ENCODE measurements at regions not wholly inside any gene's neighbourhood (a gene's known extent, or its start where the extent isn't known, plus 50 kb on each side); places are given as distances from the start of the nearest gene placed in this dataset.
"Not testable (repeated sequence)": the region's sequence is repeated elsewhere in the genome, so short reads cannot be mapped to it uniquely, and the experiment has no call there.

DNA sequence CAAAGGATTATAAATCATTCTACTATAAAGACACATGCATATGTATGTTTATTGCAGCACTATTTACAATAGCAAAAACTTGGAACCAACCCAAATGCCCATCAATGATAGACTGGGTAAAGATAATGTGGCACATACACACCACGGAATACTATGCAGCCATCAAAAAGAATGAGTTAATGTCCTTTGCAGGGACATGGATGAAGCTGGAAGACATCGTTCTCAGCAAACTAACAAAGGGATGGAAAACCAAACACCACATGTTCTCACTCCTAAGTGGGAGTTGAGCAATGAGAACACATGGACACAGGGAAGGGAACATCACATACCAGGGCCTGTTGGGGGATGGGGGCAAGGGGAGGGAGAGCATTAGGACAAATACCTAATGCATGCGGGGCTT, 133.2 kb downstream of the ATXN3L start:
- peaks cover 15% of the 10 kb centered on the region for H3K9me3 Mint-ChIP-seq
- H3K4me1 Mint-ChIP-seq (ENCODE audit: low read depth); H3K4me3 Mint-ChIP-seq; H3K27ac Mint-ChIP-seq; intact Hi-C loops (cut with micrococcal nuclease); H3K36me3 Mint-ChIP-seq (ENCODE audit: low read depth); H3K27me3 Mint-ChIP-seq: not testable (repeated sequence)

GRCh38 chrX:13180807-13181206, 136.4 kb upstream of the FAM9C start:
- Mint-ChIP-seq H3K4me1 (ENCODE audit: low read depth) (no peaks in the 10 kb centered on the region), H3K27ac (no peak overlapping the region), H3K9me3 (peaks cover 23% of the 10 kb centered on the region), H3K36me3 (ENCODE audit: low read depth) (no peaks in the 10 kb centered on the region), H3K4me3 (no peak overlapping the region), H3K27me3 (peaks cover 3% of the 10 kb centered on the region)
- intact Hi-C loops (cut with micrococcal nuclease), result no loop called here

GRCh38 chrX:13179586-13179985, 135.2 kb upstream of the FAM9C start:
- H3K36me3 Mint-ChIP-seq (ENCODE audit: low read depth), result no peaks in the 10 kb centered on the region
- no peaks in the 10 kb centered on the region for H3K4me1 Mint-ChIP-seq (ENCODE audit: low read depth)
- H3K27ac Mint-ChIP-seq, result no peak overlapping the region
- H3K4me3 Mint-ChIP-seq, result no peak overlapping the region
- intact Hi-C loops (cut with micrococcal nuclease), result no loop called here
- H3K9me3 Mint-ChIP-seq, result peaks cover 16% of the 10 kb centered on the region
- peaks cover 3% of the 10 kb centered on the region for H3K27me3 Mint-ChIP-seq

DNA sequence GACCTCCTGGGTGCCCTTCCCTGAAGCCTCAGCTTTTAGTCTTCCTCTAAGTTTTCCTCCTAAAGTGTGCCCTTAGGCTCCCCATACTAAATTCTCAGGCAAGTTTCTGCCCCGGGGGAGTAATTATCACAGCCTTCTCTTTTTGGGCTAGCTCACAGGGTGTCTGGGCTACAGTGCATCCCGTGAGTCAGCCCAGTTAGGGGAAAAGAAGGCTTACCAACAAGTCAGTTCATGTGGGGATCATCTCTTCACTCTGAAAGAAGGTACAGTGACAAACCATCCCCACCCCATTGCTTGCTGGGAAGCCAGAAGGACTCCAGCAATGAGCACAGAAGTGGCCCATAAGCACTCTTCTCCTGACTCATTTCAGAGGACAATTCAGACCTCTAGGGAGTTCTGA, 134.7 kb upstream of the FAM9C start:
- no peaks in the 10 kb centered on the region for H3K4me1 Mint-ChIP-seq (ENCODE audit: low read depth)
- H3K36me3 Mint-ChIP-seq (ENCODE audit: low read depth), result no peaks in the 10 kb centered on the region
- no peak overlapping the region for H3K4me3 Mint-ChIP-seq
- peaks cover 11% of the 10 kb centered on the region for H3K9me3 Mint-ChIP-seq
- H3K27me3 Mint-ChIP-seq, result peaks cover 3% of the 10 kb centered on the region
- intact Hi-C loops (cut with micrococcal nuclease), result no loop called here
- H3K27ac Mint-ChIP-seq, result no peak overlapping the region

DNA sequence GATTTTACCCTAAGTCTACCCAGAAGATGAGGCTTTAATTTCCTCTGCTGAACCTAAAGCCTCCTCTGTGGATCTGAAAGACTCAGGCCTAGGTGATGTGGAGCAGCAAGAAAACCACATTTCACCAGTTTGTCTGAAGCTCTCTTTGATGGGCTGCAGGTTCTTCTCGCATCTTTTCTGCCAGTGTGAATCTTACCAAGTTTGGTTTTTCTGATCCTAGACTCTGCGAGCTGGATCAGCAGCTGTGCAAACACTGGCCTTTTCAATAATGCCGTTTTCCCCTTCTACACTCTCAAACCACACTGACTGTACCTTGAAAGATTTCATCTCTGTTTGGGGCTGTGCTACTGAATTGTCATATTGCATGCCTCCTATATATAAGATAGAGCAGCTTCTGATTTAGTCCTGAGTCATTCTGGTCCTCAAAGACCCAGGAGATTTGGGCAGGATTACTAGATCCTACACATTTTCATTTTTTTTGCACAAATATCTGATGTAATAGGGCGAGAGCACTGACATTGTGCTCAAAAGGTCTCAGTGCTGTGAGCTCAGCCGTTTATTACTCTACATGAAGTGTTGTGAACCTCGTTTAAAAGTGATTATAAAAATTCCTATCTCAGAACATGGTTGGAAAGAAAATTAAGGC, 133.6 kb upstream of the FAM9C start:
- Mint-ChIP-seq H3K9me3 (peaks cover 8% of the 10 kb centered on the region), H3K36me3 (ENCODE audit: low read depth) (no peaks in the 10 kb centered on the region), H3K4me3 (no peak overlapping the region), H3K27me3 (peaks cover 3% of the 10 kb centered on the region), H3K4me1 (ENCODE audit: low read depth) (no peaks in the 10 kb centered on the region), H3K27ac (no peak overlapping the region)
- intact Hi-C loops (cut with micrococcal nuclease), result no loop called here

DNA sequence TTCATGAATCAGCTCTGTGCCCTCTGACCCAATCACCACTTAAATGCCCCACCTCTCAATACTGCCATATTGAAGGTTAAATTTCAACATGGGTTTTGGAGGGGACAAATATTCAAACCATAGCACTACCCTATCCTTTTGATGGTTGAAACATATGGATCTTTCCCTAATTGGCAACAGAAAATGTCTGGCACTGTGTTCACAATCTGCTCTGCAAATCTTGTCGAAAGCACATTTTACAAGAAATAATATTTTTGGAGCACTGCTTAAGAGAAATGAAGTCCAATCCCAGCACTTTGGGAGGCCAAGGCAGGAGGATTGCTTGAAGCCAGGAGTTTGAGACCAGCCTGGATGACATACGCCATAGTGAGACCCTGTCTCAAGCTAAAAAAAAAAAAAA, 130.6 kb upstream of the FAM9C start:
- intact Hi-C loops (cut with micrococcal nuclease), result no loop called here
- Mint-ChIP-seq H3K27ac (no peak overlapping the region), H3K9me3 (no peaks in the 10 kb centered on the region), H3K27me3 (no peaks in the 10 kb centered on the region), H3K4me1 (ENCODE audit: low read depth) (no peaks in the 10 kb centered on the region), H3K36me3 (ENCODE audit: low read depth) (no peaks in the 10 kb centered on the region), H3K4me3 (no peak overlapping the region)

- Mint-ChIP-seq H3K27ac (no peak overlapping the region), H3K9me3 (no peaks in the 10 kb centered on the region), H3K4me3 (no peak overlapping the region), H3K27me3 (no peaks in the 10 kb centered on the region), H3K4me1 (ENCODE audit: low read depth) (peaks cover 11% of the 10 kb centered on the region), H3K36me3 (ENCODE audit: low read depth) (no peaks in the 10 kb centered on the region)
- intact Hi-C loops (cut with micrococcal nuclease), result no loop called here
Measured at GRCh38 chrX:13170966-13171558, 126.6 kb upstream of the FAM9C start.

DNA sequence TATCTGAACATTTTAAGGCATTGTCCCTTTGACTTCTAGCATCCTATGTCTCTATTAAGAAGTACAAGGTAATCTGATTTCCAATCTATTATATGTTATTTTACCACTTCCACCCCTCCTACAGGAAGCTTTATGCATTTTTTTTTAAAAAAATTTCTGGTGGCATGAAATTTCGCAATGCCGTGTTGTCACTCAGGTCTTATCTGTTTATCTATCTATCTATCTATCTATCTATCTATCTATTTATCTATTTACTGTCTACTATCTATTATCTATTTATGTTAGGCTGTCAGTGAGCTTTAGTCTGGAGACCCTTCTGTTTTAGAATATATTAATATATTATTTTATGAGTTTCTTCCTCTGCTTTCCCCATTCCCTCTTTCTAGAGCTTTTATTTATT, 125.3 kb upstream of the FAM9C start:
- Mint-ChIP-seq H3K36me3 (ENCODE audit: low read depth) (no peaks in the 10 kb centered on the region), H3K27me3 (no peaks in the 10 kb centered on the region), H3K4me1 (ENCODE audit: low read depth) (peaks cover 11% of the 10 kb centered on the region), H3K27ac (no peak overlapping the region), H3K4me3 (no peak overlapping the region), H3K9me3 (no peaks in the 10 kb centered on the region)
- intact Hi-C loops (cut with micrococcal nuclease), result no loop called here

- intact Hi-C loops (cut with micrococcal nuclease), result no loop called here
- peaks cover 11% of the 10 kb centered on the region for H3K4me1 Mint-ChIP-seq (ENCODE audit: low read depth)
- H3K4me3 Mint-ChIP-seq, result no peak overlapping the region
Measured at GRCh38 chrX:13168269-13168668, 123.8 kb upstream of the FAM9C start.

DNA sequence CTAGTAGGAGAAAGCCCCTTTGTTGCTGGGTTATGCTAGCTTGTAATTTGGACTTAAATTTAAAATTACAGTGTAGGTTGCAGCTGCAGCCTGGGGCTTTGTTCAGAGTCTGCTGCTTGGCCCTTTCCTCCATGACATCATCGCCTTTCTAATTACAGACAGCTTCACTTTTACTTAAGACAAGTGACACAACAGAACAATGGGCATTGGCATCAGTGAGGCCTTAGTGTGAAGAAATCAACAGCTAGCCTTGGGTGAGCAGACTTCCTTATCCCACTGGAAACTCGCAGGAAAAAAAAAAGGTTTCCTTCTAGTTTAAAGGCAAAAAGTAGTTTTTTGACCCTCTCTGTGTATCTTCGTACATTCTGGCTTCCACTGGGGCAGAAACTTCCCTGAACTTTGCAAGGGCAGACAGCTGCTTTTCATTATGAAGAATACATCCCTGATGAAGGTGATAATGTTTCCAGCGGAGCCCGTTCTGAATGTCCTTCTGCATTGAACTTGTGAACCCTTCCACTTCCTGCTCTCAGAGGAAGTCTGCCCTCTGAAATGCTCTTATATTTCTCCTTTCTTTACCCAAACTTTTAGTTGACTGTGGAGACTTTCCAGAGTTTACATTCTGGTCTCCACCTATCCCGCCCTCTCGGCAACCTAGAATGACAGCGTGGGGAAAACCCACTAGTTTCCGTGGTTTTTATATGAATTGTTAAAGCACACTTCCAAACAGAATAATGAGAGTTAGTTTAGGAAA, 123.2 kb upstream of the FAM9C start:
- Mint-ChIP-seq H3K36me3 (ENCODE audit: low read depth) (no peaks in the 10 kb centered on the region), H3K27me3 (no peaks in the 10 kb centered on the region)
- intact Hi-C loops (cut with micrococcal nuclease), result no loop called here

More at GRCh38 chrX:13168269-13168668, 123.8 kb upstream of the FAM9C start:
- no peaks in the 10 kb centered on the region for H3K9me3 Mint-ChIP-seq
- no peaks in the 10 kb centered on the region for H3K36me3 Mint-ChIP-seq (ENCODE audit: low read depth)
- H3K27ac Mint-ChIP-seq, result no peak overlapping the region
- H3K27me3 Mint-ChIP-seq, result no peaks in the 10 kb centered on the region

DNA sequence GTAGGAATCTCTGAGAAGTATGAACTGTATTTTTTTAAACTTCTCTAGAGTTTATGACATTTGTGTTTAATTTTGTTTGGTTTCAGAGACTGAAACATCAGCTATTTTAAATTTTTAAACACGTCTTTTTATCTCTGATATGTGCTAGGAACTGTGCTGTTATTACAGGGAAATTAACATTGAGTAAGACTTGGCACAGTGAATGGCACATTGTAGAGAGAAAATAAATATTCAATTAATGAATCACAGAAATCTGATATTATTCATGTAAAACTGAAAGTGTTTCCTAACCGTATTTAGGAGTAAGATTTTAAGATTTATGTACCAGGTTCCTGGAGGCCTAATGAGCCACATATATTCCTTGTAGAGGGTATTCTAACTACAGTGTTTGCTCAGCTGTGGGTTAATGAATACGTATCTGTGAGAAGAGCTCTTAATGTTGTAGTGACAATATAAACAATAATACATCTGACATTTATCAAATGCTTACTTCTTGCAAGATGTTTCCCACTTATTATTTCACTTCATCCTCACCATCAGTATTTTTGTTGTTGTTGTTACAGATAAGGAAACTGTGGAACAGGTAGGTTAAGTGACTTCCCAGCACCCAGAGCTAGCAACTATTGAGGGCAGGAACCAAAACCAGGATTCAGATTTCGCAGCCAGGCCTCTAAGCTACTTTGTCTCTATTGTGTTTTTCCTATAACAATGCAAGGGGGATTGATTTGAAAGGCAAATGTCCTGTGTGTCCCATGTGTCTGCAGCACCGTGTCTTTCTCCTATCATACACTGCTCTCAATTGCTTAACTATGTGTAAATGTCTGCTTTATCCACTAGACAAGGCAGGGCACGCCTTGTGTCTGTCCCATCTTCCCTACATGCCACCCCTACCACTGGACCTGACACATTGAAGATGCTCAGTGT, 121.1 kb upstream of the FAM9C start:
- no peaks in the 10 kb centered on the region for H3K36me3 Mint-ChIP-seq (ENCODE audit: low read depth)
- intact Hi-C loops (cut with micrococcal nuclease), result no loop called here
- no peak overlapping the region for H3K27ac Mint-ChIP-seq
- H3K4me3 Mint-ChIP-seq, result no peak overlapping the region
- H3K9me3 Mint-ChIP-seq, result no peaks in the 10 kb centered on the region
- H3K27me3 Mint-ChIP-seq, result no peaks in the 10 kb centered on the region
- H3K4me1 Mint-ChIP-seq (ENCODE audit: low read depth), result peaks cover 19% of the 10 kb centered on the region

More for the DNA sequence above, 123.2 kb upstream of the FAM9C start:
- Mint-ChIP-seq H3K9me3 (no peaks in the 10 kb centered on the region), H3K4me1 (ENCODE audit: low read depth) (peaks cover 14% of the 10 kb centered on the region), H3K27ac (no peak overlapping the region), H3K4me3 (no peak overlapping the region)

GRCh38 chrX:13164611-13165010, 120.2 kb upstream of the FAM9C start:
- H3K4me3 Mint-ChIP-seq, result no peak overlapping the region
- peaks cover 19% of the 10 kb centered on the region for H3K4me1 Mint-ChIP-seq (ENCODE audit: low read depth)
- intact Hi-C loops (cut with micrococcal nuclease), result no loop called here
- H3K27me3 Mint-ChIP-seq, result no peaks in the 10 kb centered on the region
- no peak overlapping the region for H3K27ac Mint-ChIP-seq
- no peaks in the 10 kb centered on the region for H3K9me3 Mint-ChIP-seq
- H3K36me3 Mint-ChIP-seq (ENCODE audit: low read depth), result no peaks in the 10 kb centered on the region

DNA sequence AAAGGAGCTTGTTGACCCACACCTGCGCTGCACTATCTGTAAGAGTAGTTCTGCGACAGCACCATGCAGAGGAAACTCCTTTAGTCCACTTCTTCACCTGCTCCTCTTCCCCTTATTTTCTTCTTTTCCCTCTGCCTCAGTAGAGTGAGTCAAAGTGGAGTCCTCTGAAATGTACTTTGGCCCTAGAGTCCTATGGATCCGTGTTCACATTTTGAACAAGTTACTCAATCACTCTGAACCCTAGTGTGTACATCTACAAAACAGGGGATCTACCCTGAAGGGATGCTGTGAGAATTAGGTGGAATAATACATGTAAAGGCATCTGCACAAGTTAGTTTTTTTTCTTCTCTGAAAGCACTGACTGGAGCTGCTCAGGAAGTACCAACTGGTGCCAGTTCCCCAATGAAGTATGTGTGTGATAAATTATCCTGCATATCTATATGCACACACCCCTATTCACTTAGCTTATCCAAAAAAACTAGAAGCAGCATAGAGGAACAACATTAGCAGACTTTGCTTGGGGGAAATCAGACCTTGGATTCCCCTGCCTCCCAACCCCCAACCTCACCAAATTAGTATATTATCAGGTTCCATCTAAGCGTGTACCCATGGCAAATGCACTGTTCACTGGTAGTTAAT, 118.5 kb upstream of the FAM9C start:
- Mint-ChIP-seq H3K4me1 (ENCODE audit: low read depth) (peaks cover 10% of the 10 kb centered on the region), H3K36me3 (ENCODE audit: low read depth) (no peaks in the 10 kb centered on the region), H3K27me3 (no peaks in the 10 kb centered on the region), H3K27ac (no peak overlapping the region), H3K9me3 (no peaks in the 10 kb centered on the region), H3K4me3 (no peak overlapping the region)
- intact Hi-C loops (cut with micrococcal nuclease), result no loop called here

Data from dendritic cell treated with granulocyte-macrophage colony-stimulating factor and Interleukin-4, amounts not matched to agents 40 ng/mL and 50 ng/mL, for 4 days (primary cell).